Adrenal gland (tissue), 9 donors: ENCODE measurements at regions not wholly inside any gene's neighbourhood (a gene's known extent, or its start where the extent isn't known, plus 50 kb on each side); places are given as distances from the start of the nearest gene placed in this dataset.

Experiments used
- DNase-seq, 7 donors: peaks; one replicate each; pipeline ENCODE4 v3.0.0-alpha.2; 2019 to 2020
- H3K27ac ChIP-seq, 5 donors: fragments of 200-600 bp; sonication (generic) in 4 of 5; 1 replicate in 3 of 5; 2 replicates in 2 of 5; pipeline versions ENCODE4 v1.5.1 to v1.8.0; 2016 to 2020; ENCODE audit warnings: mild to moderate bottlenecking in 1 of 5
- H3K27me3 ChIP-seq: fragments of 200-600 bp; 2 replicates; pipeline ENCODE4 v1.8.0; 2021
- H3K36me3 ChIP-seq, 2 donors: fragments of 200-600 bp; replicated peaks in 1 of 2; 1 replicate in 1 of 2; 2 replicates in 1 of 2; pipeline versions ENCODE4 v1.5.1 to v1.8.0; 2018 to 2022
- H3K4me1 ChIP-seq, 2 donors: fragments of 200-600 bp; replicated peaks in 1 of 2; 1 replicate in 1 of 2; 2 replicates in 1 of 2; pipeline versions ENCODE4 v1.5.1 to v1.8.0; 2018 to 2021
- H3K4me3 ChIP-seq, 4 donors: fragments of 200-600 bp; sonication (generic) in 3 of 4; one replicate each; pipeline ENCODE4 v1.5.1; 2016 to 2018
- H3K9me3 ChIP-seq, 3 donors: fragments of 200-600 bp; sonication (generic) in 1 of 3; replicated peaks in 1 of 3; 1 replicate in 2 of 3; 2 replicates in 1 of 3; pipeline versions ENCODE4 v1.5.1 to v1.8.0; 2016 to 2021
- CTCF ChIP-seq, 6 experiments: fragments of 450-650 bp in 4 of 6; fragments of 200-600 bp in 2 of 6; sonication (generic) in 1 of 6; IDR thresholded peaks; 1 replicate in 5 of 6; 2 replicates in 1 of 6; pipeline versions ENCODE4 v1.5.1 to v1.8.0; 2016 to 2021; ENCODE audit warnings: antibody characterized with exemption in 6 of 6, mild to moderate bottlenecking in 2 of 6, moderate library complexity in 1 of 6
- POLR2A ChIP-seq, 2 donors: fragments of 450-650 bp; IDR thresholded peaks; one replicate each; pipeline ENCODE4 v1.6.1; 2017; ENCODE audit warnings: antibody characterized with exemption in 2 of 2, mild to moderate bottlenecking in 2 of 2, moderate library complexity in 1 of 2
- WGBS, 4 donors: extraction: QIAGEN DNeasy Blood & Tissue Kit in 2 of 4; methylation state at CpG; one replicate each; pipeline versions ENCODE4 v1.1.5 to v1.1.7; 2013 to 2017; 5-methylcytosine and 5-hydroxymethylcytosine counted together
- intact Hi-C, 2 donors: fragments of 100-400 bp; cut with DNase I; formaldehyde crosslinking; loops; one replicate each; pipeline versions ENCODE4 v1.14.1 to v1.15.0; 2022 to 2023
- donor health status: healthy with polysubstance abuse.
- donor health status: Bipolar disorder and iron deficiency.
- donor health status: DM: yes; HTN: yes; CAD: no.
- donor health status: DM: no; HTN: no; CAD: no.
- donor health status: DM: no; HTN: no; CAD: no.

GRCh38 chr6:54601600-54602300 lies 244.8 kb upstream of the FAM83B start:
- intact Hi-C loops, result no loop called here
- Histone ChIP-seq H3K27ac (no peak overlapping the region), H3K27me3 (no peaks in the 10 kb centered on the region), H3K4me1 (no peaks in the 10 kb centered on the region), H3K36me3 (no peaks in the 10 kb centered on the region), H3K9me3 (no peaks in the 10 kb centered on the region), H3K4me3 (no peak overlapping the region)
- TF ChIP-seq CTCF (IDR thresholded peaks at IDR 0.05) (no peak), POLR2A (IDR thresholded peaks at IDR 0.05) (no peak)
- no peak for DNase-seq
- 42 to 65% (median 52%) methylated on average over 3 of the region's 3 CpGs for WGBS, 4 donors

GRCh38 chr6:54602591-54602990 lies 244.0 kb upstream of the FAM83B start:
- no peak for DNase-seq
- no peaks in the 10 kb centered on the region for H3K9me3 ChIP-seq
- WGBS, 4 donors, result 88 to 94% (median 93%) methylated on average over 2 to 3 of the region's 3 CpGs
- intact Hi-C loops, result no loop called here
- no peak overlapping the region for H3K27ac ChIP-seq
- no peak for TF ChIP-seq CTCF (IDR thresholded peaks at IDR 0.05)
- no peak for TF ChIP-seq POLR2A (IDR thresholded peaks at IDR 0.05)
- H3K4me1 ChIP-seq, result no peaks in the 10 kb centered on the region
- no peak overlapping the region for H3K4me3 ChIP-seq
- no peaks in the 10 kb centered on the region for H3K36me3 ChIP-seq
- no peaks in the 10 kb centered on the region for H3K27me3 ChIP-seq

- Histone ChIP-seq H3K27ac (no peak overlapping the region), H3K4me1 (no peaks in the 10 kb centered on the region), H3K9me3 (no peaks in the 10 kb centered on the region), H3K4me3 (no peak overlapping the region), H3K27me3 (no peaks in the 10 kb centered on the region), H3K36me3 (no peaks in the 10 kb centered on the region)
- DNase-seq, result no peak
- intact Hi-C loops, result no loop called here
- no peak for TF ChIP-seq CTCF (IDR thresholded peaks at IDR 0.05)
- TF ChIP-seq POLR2A (IDR thresholded peaks at IDR 0.05), result no peak
Measured at GRCh38 chr6:54609981-54610380, 236.6 kb upstream of the FAM83B start.

- H3K4me1 ChIP-seq, result no peaks in the 10 kb centered on the region
- no peak overlapping the region for H3K4me3 ChIP-seq
- H3K27me3 ChIP-seq, result no peaks in the 10 kb centered on the region
- H3K9me3 ChIP-seq, result no peaks in the 10 kb centered on the region
- intact Hi-C loops, result no loop called here
- 67 to 75% (median 73%) methylated on average over 1 of the region's 1 CpG for WGBS, 4 donors
- no peaks in the 10 kb centered on the region for H3K36me3 ChIP-seq
- DNase-seq, result no peak
- no peak overlapping the region for H3K27ac ChIP-seq
- TF ChIP-seq CTCF (IDR thresholded peaks at IDR 0.05) (no peak), POLR2A (IDR thresholded peaks at IDR 0.05) (no peak)
Measured at GRCh38 chr6:54613596-54613995, 233.0 kb upstream of the FAM83B start.
